ENCODE measurements at regions not wholly inside any gene's neighbourhood (a gene's known extent, or its start where the extent isn't known, plus 50 kb on each side); places are given as distances from the start of the nearest gene placed in this dataset.

GRCh38 chr2:47264686-47265085 is 88.4 kb upstream of the CALM2 start (continued):
- no peak for TF ChIP-seq CHD7 (IDR thresholded peaks at IDR 0.05; ENCODE audit: low read depth, low read length)
- TF ChIP-seq KLF1 (tag; IDR thresholded peaks at IDR 0.05): no peak
- TF ChIP-seq ZNF507 (tag; conservative IDR thresholded peaks at IDR 0.05): no peak
- TF ChIP-seq HMGN3 (IDR thresholded peaks at IDR 0.05; ENCODE audit: borderline replicate concordance, extremely low read depth, insufficient read length, low read depth, low read length): no peak
- TF ChIP-seq ZFX (CRISPR knock-in tag; IDR thresholded peaks at IDR 0.05): no peak
- no peak for TF ChIP-seq ZNF644 (tag; IDR thresholded peaks at IDR 0.05; ENCODE audit: low read depth)
- no peak for TF ChIP-seq CREB5 (CRISPR knock-in tag; IDR thresholded peaks at IDR 0.05)
- TF ChIP-seq ZNF239 (CRISPR knock-in tag; IDR thresholded peaks at IDR 0.05): no peak
- TF ChIP-seq ID3 (CRISPR knock-in tag; IDR thresholded peaks at IDR 0.05): no peak
- TF ChIP-seq ID3 (tag; IDR thresholded peaks at IDR 0.05): no peak

All from K562 (cell line).